ENCODE measurements at regions not wholly inside any gene's neighbourhood (a gene's known extent, or its start where the extent isn't known, plus 50 kb on each side); places are given as distances from the start of the nearest gene placed in this dataset.

GRCh38 chr13:103531278-103531677 is 465.1 kb upstream of the SLC10A2 start:
- H3K4me3 ChIP-seq = no peak overlapping the region
- H3K36me3 ChIP-seq (replicated peaks; ENCODE audit: insufficient read depth, low read depth) = no peaks in the 10 kb centered on the region
- H3K4me2 ChIP-seq = no peak overlapping the region
- H4K20me1 ChIP-seq (ENCODE audit: insufficient read depth, poor library complexity, severe bottlenecking) = no peaks in the 10 kb centered on the region
- TF ChIP-seq EZH2 (IDR thresholded peaks at IDR 0.05; ENCODE audit: borderline replicate concordance) (no peak), EZH2phosphoT487 (IDR thresholded peaks at IDR 0.05; ENCODE audit: low read depth, severe bottlenecking, unreplicated experiment) (no peak), CTCF (IDR thresholded peaks at IDR 0.05; ENCODE audit: poor library complexity) (no peak)
- no peaks in the 10 kb centered on the region for H3K9me2 ChIP-seq (replicated peaks; ENCODE audit: insufficient read depth)
- no peak overlapping the region for H2AFZ ChIP-seq
- 52% methylated on average over 1 of the region's 1 CpG for WGBS (ENCODE audit: low lambda C conversion rate, missing lambda C conversion rate)
- peak overlapping the region; percentile 54 for H3K27ac ChIP-seq
- no peaks in the 10 kb centered on the region for H3K27me3 ChIP-seq
- no peaks in the 10 kb centered on the region for H3K4me1 ChIP-seq (ENCODE audit: insufficient read depth)
- DNase-seq (ENCODE audit: low spot score) = peak; percentile 20
- H3K9me3 ChIP-seq (ENCODE audit: low read depth) = no peaks in the 10 kb centered on the region
- no peaks in the 10 kb centered on the region for H3K79me2 ChIP-seq

- Histone ChIP-seq H3K36me3 (replicated peaks; ENCODE audit: insufficient read depth, low read depth) (no peaks in the 10 kb centered on the region), H3K9me2 (replicated peaks; ENCODE audit: insufficient read depth) (no peaks in the 10 kb centered on the region), H3K4me3 (no peak overlapping the region), H2AFZ (no peak overlapping the region), H4K20me1 (ENCODE audit: insufficient read depth, poor library complexity, severe bottlenecking) (no peaks in the 10 kb centered on the region), H3K4me1 (ENCODE audit: insufficient read depth) (no peaks in the 10 kb centered on the region), H3K4me2 (no peak overlapping the region), H3K27me3 (no peaks in the 10 kb centered on the region), H3K9me3 (ENCODE audit: low read depth) (no peaks in the 10 kb centered on the region), H3K27ac (no peak overlapping the region), H3K79me2 (no peaks in the 10 kb centered on the region)
- DNase-seq (ENCODE audit: low spot score) = no peak
- no peak for TF ChIP-seq EZH2phosphoT487 (IDR thresholded peaks at IDR 0.05; ENCODE audit: low read depth, severe bottlenecking, unreplicated experiment)
- TF ChIP-seq CTCF (IDR thresholded peaks at IDR 0.05; ENCODE audit: poor library complexity) = no peak
- no peak for TF ChIP-seq EZH2 (IDR thresholded peaks at IDR 0.05; ENCODE audit: borderline replicate concordance)
- 80% methylated on average over 2 of the region's 2 CpGs for WGBS (ENCODE audit: low lambda C conversion rate, missing lambda C conversion rate)
These were observed 462.2 kb upstream of the SLC10A2 start for GRCh38 chr13:103528437-103528836.

GRCh38 chr13:103525530-103525929 is 459.3 kb upstream of the SLC10A2 start:
- WGBS (ENCODE audit: low lambda C conversion rate, missing lambda C conversion rate) = 91% methylated on average over 1 of the region's 1 CpG
- H3K27ac ChIP-seq = no peak overlapping the region

GRCh38 chr13:103523858-103524257 is 457.6 kb upstream of the SLC10A2 start:
- TF ChIP-seq EZH2phosphoT487 (IDR thresholded peaks at IDR 0.05; ENCODE audit: low read depth, severe bottlenecking, unreplicated experiment) (no peak), CTCF (IDR thresholded peaks at IDR 0.05; ENCODE audit: poor library complexity) (no peak), EZH2 (IDR thresholded peaks at IDR 0.05; ENCODE audit: borderline replicate concordance) (no peak)
- no peaks in the 10 kb centered on the region for H3K9me3 ChIP-seq (ENCODE audit: low read depth)
- H3K9me2 ChIP-seq (replicated peaks; ENCODE audit: insufficient read depth) = no peaks in the 10 kb centered on the region
- no peaks in the 10 kb centered on the region for H3K36me3 ChIP-seq (replicated peaks; ENCODE audit: insufficient read depth, low read depth)
- H2AFZ ChIP-seq = no peak overlapping the region
- no peaks in the 10 kb centered on the region for H3K79me2 ChIP-seq
- 90% methylated on average over 7 of the region's 7 CpGs for WGBS (ENCODE audit: low lambda C conversion rate, missing lambda C conversion rate)
- H3K4me1 ChIP-seq (ENCODE audit: insufficient read depth) = no peaks in the 10 kb centered on the region
- DNase-seq (ENCODE audit: low spot score) = no peak
- no peaks in the 10 kb centered on the region for H3K27me3 ChIP-seq
- no peak overlapping the region for H3K27ac ChIP-seq
- H4K20me1 ChIP-seq (ENCODE audit: insufficient read depth, poor library complexity, severe bottlenecking) = no peaks in the 10 kb centered on the region
- no peak overlapping the region for H3K4me3 ChIP-seq
- H3K4me2 ChIP-seq = no peak overlapping the region

More at GRCh38 chr13:103525530-103525929, 459.3 kb upstream of the SLC10A2 start:
- Histone ChIP-seq H4K20me1 (ENCODE audit: insufficient read depth, poor library complexity, severe bottlenecking) (no peaks in the 10 kb centered on the region), H3K79me2 (no peaks in the 10 kb centered on the region), H3K9me2 (replicated peaks; ENCODE audit: insufficient read depth) (no peaks in the 10 kb centered on the region), H3K4me1 (ENCODE audit: insufficient read depth) (no peaks in the 10 kb centered on the region), H3K36me3 (replicated peaks; ENCODE audit: insufficient read depth, low read depth) (no peaks in the 10 kb centered on the region), H3K4me2 (no peak overlapping the region), H3K9me3 (ENCODE audit: low read depth) (no peaks in the 10 kb centered on the region), H3K4me3 (no peak overlapping the region), H2AFZ (no peak overlapping the region), H3K27me3 (no peaks in the 10 kb centered on the region)
- no peak for DNase-seq (ENCODE audit: low spot score)
- TF ChIP-seq EZH2phosphoT487 (IDR thresholded peaks at IDR 0.05; ENCODE audit: low read depth, severe bottlenecking, unreplicated experiment) = no peak

All from hepatocyte (in vitro differentiated cells).